NCI-H1930 (cell line): ENCODE measurements at regions not wholly inside any gene's neighbourhood (a gene's known extent, or its start where the extent isn't known, plus 50 kb on each side); places are given as distances from the start of the nearest gene placed in this dataset.

Experiments used
- DNase-seq, 2 experiments: peaks; one replicate each; lab custom pipeline; 2025; lab: John Stamatoyannopoulos, UW

- DNase-seq = no peak
Observed at GRCh38 chr4:10201381-10202223, 85.0 kb upstream of the WDR1 start.

GRCh38 chr4:10200869-10201268, 84.3 kb upstream of the WDR1 start:
- no peak for DNase-seq

- no peak for DNase-seq
Observed at GRCh38 chr4:10198365-10198764, 81.8 kb upstream of the WDR1 start.

- no peak for DNase-seq
Observed at GRCh38 chr4:10197952-10198351, 81.4 kb upstream of the WDR1 start.

GRCh38 chr4:10196191-10196590, 79.6 kb upstream of the WDR1 start:
- no peak for DNase-seq

- DNase-seq = no peak
Observed at GRCh38 chr4:10192331-10192730, 75.7 kb upstream of the WDR1 start.

GRCh38 chr4:10188400-10189004, 71.9 kb upstream of the WDR1 start:
- DNase-seq = no peak

GRCh38 chr4:10186228-10187214, 69.9 kb upstream of the WDR1 start:
- no peak for DNase-seq

- no peak for DNase-seq
Observed at GRCh38 chr4:10185518-10186227, 69.1 kb upstream of the WDR1 start.

GRCh38 chr4:10184501-10184938, 67.9 kb upstream of the WDR1 start:
- no peak for DNase-seq

- DNase-seq = no peak
Observed at GRCh38 chr4:10184041-10184440, 67.4 kb upstream of the WDR1 start.

GRCh38 chr4:10183462-10183861, 66.9 kb upstream of the WDR1 start:
- DNase-seq = no peak

- DNase-seq = no peak
Observed at GRCh38 chr4:10182446-10183424, 66.1 kb upstream of the WDR1 start.

- DNase-seq = no peak
Observed at GRCh38 chr4:10181745-10182445, 65.3 kb upstream of the WDR1 start.

GRCh38 chr4:10180927-10181744, 64.5 kb upstream of the WDR1 start:
- no peak for DNase-seq

- no peak for DNase-seq
Observed at GRCh38 chr4:10180603-10180926, 64.0 kb upstream of the WDR1 start.

GRCh38 chr4:10179957-10180602, 63.5 kb upstream of the WDR1 start:
- no peak for DNase-seq

GRCh38 chr4:10178763-10179162, 62.2 kb upstream of the WDR1 start:
- DNase-seq = no peak

GRCh38 chr4:10175626-10176025, 59.0 kb upstream of the WDR1 start:
- DNase-seq = no peak
